GM19238 (cell line): ENCODE measurements at regions not wholly inside any gene's neighbourhood (a gene's known extent, or its start where the extent isn't known, plus 50 kb on each side); places are given as distances from the start of the nearest gene placed in this dataset.
"Not testable (repeated sequence)": the region's sequence is repeated elsewhere in the genome, so short reads cannot be mapped to it uniquely, and the experiment has no call there.

Experiments used
- DNase-seq: peaks from one replicate; pipeline ENCODE4 v3.0.0; 2011; ENCODE audit warnings: low spot score; ENCODE audit not compliant: insufficient read length

DNA sequence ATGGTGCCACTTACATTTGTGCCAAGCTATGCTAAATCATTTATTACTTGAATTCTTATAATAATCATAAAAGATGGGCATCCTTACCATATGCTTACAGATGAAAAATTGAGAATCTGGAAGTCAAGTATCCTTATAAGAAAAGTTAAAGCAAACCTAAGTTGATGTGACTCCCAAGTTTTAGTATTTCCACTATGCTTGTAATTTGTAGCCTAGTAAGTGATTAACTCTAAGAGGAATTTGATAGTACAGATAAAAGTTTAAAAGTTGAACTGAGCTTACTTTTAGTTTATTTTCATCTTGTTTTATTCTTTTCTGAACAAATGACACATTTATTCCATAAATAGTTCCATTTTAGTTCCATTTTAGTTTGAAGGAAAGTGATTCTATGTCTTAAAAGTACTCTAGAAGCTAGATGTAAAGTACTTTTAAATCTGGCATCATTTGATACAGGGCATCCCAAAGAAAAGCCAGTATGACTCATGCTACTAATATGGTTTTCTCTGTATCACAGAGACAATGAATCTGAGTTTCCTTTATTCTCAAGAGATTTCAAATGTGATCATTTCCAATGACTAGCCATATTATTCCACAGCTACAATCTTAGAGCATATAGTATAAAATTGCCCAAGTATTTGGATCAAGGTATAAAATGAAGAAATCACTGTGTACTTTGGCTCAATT, 596.0 kb downstream of the SLC16A7 start:
- DNase-seq: no peak

DNA sequence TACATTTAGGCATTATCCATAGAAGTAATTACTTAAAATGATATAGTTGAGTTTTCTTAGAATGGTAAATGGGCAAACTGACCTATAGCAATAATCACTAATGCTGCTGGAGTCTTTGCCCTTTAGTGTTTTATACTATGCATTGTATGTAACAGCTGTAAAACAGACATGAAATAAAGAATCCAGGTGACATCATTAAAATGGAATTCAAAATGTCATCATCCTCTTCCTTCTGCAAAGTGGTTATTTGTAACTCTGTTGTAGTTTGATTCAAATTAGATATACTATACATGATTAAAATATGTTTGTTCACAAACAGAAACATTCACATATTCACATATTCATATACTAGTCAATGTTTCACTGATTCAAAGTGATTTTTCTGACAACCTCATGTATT, 598.8 kb downstream of the SLC16A7 start:
- no peak for DNase-seq

DNA sequence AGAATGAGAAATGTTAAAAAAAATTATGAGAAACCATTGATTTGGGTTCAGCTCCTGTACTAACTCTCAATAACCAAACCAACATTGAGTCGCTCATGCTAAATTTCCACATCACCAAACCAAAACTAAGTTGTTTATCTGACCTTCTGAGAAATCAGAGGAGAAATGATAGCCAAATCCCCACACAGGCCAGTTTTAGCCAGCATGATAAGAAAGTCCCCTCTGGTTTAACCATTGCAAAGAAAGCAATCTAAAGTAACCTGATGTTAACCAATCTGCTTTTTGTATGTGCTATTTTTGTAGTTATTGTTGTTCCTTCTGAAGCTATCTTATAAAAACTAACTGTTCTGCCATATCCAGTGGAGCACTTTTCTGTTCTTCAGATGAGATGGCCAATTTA, 599.7 kb downstream of the SLC16A7 start:
- DNase-seq: no peak

DNA sequence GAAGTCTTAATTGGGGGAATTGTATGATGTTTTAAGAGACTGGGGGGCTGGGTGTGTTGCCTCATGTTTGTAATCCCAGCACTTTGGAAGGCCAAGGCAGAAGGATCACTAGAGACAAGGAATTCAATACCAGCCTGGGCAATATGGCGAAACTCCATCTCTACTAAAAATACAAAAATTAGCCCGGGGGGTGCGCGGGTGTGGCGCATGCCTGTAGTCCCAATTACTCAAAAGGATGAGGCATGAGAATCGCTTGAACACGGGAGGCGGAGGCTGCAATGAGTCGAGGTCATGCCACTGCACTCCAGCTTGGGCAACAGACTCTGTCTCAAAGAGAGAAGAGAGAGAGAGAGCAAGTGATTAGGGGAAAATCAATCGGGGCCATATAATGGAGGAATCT, 600.5 kb downstream of the SLC16A7 start:
- no peak for DNase-seq

DNA sequence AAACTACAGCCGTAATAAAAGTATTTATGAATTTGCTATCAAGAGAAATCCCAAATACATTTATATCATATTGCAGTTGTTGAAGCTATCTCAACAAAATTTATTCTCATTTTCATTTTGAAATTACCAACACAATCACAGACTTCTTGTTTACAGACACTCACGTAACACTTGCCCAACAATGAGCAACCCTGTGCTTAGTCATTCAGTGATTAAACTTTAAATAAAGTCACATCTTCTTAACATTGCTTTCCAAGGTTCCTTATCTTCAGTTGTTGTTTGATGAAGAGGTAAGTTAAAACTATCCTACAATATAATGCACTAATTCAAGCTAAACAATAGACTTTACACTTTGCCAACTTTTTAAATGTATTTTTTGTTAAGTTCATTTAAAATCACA, 601.8 kb downstream of the SLC16A7 start:
- DNase-seq: no peak

DNA sequence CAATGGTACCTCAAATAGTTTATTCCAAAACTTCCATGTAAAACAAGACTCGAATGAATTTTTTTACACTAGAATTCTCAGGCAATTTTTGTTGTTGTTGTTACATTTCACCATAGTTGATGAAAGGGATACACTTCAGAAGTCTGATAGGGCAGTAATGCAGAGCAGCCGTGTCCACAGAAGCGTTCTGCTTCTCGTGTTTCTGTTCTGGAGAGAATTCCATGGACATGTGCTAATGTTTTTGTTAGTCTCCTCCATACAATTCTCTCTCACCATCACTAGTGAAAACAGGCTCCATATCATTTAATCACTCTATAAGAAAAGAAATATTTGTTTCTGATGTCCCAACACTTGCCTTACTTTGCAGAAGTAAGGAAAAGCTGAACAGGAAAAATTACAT, 606.1 kb downstream of the SLC16A7 start:
- DNase-seq: no peak

DNA sequence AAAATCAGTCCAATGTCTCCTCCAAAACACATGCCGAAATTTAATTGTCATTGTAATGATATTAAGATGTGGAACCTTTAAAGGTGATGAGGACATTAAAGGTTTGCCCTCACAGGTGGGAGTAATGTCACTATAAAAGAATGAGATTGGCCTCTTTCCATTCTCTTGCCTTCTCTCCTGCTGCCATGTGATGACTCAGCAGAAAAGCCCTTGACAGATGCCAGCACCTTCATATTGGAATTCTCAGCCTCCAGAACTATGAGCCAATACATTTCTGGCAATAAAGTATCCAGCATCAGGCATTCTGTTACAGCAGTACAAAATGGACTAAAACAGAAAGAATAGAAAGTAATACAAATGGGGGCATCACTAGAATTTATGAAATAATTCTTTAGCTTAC, 609.7 kb downstream of the SLC16A7 start:
- no peak for DNase-seq

DNA sequence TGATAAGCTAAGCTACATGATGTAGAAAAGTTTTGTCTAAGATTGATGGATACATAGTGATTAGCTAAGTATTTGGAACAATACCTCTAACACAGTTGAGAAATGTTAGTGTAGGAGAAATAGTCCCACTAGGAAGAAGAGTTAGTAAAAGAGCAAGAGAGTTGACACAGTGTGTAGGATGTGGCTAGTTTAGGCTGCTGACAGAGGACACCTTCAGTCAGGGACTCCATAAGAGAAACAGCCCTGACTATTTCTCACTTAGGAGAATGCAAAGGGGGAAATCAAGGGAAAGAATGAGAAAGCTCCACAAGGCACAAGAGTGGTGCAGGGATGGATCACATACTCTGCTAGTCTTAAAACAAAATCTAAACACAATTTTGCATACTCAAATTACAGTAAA, 613.7 kb downstream of the SLC16A7 start:
- no peak for DNase-seq

DNA sequence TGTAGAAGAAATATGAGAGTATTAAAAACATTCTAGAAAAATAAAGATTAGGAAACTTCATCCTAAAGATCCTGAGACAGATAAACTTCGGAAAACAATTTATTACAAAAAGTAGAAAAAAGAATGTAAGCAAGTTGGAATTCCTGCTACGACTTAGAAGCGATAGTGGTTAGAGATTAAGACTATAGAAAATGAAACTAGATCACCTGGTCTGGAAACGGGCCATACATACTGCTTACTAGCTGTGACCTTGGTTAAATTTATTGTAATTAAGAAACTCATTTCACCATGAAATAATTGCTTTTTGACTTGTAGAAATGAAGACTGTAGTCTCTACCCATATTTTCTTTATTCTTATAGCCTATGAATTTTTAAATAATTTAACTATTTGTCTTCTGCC, 614.1 kb downstream of the SLC16A7 start:
- no peak for DNase-seq

DNA sequence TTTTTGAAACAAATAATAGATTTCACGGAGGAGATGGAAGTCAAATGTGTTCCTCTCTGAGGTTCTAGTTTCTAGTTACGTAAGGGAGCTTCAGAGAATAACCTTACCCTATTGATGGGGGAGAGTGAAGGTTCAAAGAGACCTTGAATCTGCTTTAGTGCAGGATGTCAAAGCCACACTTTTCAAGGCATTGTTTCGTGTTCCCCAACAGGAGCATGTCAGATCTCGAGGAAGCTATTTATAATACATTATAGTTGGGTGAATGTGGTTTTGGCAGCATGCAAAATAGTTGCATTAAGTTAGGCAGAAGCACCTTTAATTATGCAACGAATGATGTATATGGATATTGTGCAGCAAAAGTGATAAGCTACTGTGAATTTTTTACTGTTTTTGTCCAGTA, 614.9 kb downstream of the SLC16A7 start:
- DNase-seq: no peak

DNA sequence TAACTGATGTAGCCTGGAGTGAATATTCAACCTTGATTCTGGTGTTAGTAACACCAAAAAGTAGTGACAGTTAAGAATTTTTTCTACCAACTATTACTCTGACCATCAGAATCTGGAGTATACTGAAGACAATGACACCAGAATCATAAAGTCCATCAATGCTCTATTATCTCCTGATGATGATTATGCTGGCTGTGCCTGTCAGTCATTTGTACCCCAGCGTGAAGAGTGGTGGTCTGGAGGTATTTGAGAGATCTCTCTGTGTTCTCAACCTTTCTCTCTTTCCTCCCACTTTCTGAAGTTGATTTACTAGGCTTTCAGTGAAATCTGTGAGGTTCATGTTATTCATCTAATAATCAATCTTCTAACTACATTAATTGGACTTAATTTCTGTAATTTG, 615.4 kb downstream of the SLC16A7 start:
- no peak for DNase-seq

DNA sequence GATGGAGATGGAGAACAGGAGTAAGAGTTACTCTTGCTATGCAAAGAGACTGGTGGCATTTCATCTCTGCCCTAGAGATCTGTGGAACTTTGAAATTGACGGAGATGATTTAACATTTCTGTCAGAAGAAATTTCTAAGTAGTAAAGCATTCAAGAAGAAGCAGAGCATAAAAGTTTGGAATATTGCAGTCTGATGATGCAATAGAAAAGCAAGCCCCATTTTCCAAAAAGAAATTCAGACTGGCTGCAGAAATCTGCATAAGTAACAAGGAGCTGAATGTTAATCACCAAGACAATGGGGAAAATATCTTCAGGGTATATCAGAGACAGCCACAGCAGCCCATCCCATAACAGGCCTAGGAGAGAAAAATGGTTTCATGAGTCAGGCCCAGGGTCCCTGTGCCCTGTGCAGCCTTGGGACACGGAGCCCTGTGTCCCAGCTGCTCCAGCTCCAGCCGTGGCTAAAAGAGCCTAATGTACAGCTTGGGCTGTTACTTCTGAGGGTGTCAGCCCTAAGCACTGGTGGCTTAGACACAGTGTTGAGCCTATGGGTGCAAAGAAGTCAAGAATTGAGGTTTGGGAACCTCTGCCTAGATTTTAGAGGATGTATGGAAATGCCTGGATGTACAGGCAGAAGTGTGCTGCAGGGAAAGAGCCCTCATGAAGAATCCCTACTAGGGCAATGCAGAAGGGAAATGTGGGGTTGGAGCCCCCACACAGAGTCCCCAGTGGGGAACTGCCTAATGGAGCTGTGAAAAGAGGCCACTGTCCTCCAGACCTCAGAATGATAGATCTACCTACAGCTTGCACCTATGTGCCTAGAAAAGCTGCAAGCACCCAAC, 616.6 kb downstream of the SLC16A7 start:
- DNase-seq: no peak

DNA sequence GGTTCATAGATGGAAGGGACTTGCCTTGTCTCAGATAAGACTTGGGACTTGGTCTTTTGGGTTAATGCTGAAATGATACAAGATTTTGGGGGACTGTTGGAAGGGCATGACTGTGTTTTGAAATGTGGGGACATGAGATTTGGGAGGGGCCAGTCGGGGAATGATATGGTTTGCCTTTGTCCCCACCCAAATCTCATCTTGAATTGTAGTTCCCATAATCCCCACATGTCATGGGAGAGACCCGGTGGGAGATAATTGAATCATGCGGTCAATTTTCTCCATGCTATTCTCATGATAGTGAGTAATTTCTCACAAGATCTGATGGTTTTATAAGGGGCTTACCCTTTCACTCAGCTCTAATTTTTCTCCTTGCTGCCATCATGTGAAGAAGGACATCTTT, 617.4 kb downstream of the SLC16A7 start:
- not testable (repeated sequence) for DNase-seq

DNA sequence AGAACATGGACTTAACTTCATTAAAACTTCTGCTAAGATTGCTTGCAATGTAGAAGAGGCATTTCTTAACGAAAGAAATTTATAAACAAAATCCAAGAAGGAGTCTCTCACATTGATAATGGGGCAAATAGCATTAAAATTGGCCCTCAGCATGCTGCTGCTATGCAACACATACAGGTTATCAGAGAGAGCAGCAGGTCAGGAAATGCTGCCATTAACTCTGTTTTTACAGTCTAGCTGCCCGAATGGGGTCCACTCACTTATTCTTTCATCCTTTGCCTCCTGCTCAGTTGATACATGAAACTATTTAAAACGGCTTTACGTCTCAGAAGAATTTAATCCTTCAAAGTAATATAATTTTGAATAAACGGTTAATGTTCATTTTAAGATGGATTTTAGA, 620.4 kb downstream of the SLC16A7 start:
- DNase-seq: no peak

DNA sequence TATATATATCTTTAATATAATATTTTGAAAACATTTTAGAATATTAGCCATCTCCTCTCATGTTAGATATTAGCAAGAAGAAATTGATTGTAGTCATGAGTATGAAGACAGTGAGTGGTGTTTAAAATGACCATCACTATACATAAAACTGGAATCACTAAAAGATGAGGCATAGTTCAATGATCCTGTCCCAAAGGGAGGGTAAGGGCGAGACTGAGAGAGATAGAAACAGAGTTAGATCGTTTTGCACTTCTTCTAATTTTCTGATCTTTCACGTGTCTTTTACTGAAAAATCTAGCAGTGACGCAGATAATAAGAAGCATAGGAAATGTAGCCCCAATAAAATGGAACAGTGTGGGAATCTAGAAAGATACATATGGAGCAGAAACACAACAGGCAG, 627.4 kb downstream of the SLC16A7 start:
- DNase-seq: no peak

DNA sequence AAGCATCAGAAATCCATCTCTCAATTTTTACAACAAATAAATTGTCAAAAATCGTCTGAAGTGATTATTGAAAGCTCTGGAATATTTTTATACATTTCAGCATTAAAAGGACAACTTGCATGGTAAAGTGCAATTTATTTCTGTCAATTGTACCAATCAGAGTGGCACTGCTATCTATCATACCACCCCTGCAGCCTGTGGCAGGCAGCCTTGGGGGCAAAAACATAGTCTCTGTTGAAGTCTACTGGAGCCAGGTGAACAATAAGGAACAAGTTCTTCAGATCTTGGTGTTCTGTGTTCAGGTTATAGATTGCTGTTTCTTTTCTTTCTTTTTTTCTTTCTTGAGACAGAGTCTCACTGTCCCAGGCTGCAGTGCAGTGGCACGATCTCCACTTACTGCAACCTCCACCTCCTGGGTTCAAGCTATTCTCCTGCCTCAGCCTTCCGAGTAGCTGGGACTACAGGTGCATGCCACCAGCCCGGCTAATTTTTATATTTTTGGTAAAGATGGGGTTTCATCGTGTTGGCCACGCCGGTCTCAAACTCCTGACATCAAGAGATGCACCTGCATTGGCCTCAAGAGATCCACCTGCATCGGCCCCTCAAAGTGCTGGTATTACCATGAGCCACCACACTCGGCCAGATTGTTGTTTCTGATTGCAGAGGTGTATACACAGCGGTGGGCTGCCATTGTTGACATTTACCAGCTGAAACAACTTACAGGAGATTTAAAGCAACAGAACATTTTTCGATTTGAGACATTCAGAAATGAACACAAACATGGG, 629.6 kb downstream of the SLC16A7 start:
- no peak for DNase-seq

DNA sequence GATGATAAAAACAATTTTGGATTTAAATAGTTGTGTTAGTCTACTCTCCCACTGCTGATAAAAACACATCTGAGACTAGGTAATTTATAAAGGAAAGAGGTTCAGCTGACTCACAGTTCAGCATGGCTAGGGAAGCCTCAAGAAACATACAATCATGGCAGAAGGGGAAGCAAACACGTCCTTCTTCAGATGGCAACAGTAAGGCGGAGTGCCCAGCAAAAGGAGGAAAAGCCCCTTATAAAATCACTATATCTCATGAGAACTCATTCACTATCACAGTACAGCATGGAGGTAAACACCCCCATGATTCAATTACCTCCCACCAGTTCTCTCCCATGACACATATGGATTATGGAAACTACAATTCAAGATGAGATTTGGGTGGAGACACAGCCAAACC, 632.1 kb downstream of the SLC16A7 start:
- DNase-seq: no peak

DNA sequence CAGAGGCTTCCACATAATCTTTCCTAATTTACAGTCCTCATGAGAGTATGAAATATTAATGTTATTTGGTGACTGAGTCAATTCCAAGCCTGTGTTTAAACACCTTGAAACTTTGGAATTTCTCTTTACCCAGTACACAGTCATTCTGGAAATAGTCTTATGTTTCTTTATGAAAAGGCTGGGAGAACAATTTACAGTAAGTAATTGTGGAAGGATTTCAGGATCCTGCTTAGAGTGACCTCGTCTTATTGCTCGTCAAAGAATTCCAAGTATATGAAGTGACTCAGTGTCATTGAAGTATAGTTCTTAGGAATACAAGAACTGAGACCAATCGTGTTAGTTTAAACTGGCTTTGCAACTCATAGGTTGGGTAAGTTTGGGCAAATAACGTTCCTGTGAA, 634.2 kb downstream of the SLC16A7 start:
- no peak for DNase-seq

DNA sequence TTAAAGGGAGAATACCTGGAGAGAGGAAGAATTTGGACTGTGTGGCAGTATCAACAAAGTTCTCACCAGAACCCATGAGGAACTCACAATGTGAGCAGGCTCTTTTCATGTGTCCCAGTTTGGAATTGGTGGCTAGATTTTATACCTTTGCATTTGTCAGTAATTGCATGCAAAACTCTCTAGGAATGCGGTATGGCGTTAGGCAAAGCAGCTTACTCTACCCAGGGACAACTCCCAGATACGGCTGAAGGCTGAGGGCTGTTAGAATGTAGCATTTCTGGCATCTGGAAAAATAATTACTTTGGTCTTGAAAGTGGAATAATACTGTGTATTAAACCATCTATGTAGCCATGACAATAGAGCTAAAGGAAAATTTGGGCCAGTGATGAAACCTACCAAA, 635.5 kb downstream of the SLC16A7 start:
- DNase-seq: no peak

DNA sequence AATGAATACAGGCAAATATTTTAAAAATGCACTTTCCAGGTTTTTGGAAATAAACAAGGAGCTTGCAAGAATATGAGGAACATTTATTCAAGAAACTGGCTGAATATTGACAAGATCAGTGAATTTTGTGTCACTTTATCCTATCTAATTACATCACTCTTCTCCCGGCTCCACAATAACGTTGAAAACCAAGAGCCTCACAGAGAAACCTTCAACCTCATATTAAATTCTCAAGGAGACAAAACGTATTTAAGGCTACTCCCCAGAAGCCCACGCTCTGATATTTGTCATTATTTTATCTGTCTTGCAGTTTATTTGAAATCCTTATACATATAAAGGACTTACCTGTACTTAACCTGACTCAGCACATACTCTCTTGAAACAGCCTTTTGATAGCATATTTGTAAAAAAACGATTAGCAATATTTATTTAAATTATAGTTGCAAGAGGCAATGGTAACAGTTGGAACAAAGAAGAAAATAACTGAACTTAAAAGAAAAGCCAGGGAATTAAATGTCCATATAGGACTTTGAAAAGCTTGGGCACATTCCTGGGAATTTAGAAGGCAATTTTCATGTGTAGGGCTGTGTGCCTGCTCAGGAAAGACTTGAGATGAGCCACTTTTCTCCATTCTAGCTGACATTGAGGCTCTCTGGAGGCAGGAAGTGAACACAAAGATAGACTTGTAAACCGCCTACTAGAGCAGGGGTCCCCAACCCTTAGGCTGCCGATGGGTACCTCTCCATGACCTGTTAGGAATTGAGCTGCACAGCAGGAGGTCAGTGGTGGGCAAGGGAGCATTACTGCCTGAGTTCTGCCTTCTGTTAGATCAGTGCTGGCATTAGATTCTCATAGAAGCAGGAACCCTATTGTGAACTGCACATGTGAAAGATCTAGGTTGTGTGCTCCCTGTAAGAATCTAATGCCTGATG, 636.4 kb downstream of the SLC16A7 start:
- no peak for DNase-seq

DNA sequence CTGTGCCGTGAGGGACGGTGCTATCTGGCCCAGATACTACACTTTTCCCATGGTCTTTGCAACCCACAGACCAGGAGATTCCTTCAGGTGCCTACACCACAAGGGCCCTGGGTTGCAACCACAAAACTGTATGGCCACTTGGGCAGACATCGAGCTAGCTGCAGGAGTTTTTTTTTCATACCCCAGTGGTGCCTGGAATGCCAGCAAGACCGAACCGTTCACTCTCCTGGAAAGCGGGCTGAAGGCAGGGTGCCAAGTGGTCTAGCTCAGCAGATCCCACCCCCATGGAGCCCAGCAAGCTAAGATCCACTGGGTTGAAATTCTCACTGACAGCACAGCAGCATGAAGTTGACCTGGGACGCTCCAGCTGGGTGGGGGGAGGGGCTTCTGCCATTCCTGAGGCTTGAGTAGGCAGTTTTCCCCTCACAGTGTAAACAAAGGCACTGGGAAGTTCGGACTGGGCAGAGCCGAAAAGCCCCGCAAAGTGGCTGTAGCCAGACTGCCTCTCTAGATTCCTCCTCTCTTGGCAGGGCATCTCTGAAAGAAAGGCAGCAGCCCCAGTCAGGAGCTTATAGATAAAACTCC, 638.9 kb downstream of the SLC16A7 start:
- DNase-seq: not testable (repeated sequence)
